Ectodermal cell (in vitro differentiated cells): ENCODE measurements at regions not wholly inside any gene's neighbourhood (a gene's known extent, or its start where the extent isn't known, plus 50 kb on each side); places are given as distances from the start of the nearest gene placed in this dataset.

Experiments used
- H3K27ac ChIP-seq: 2 replicates; pipeline ENCODE4 v1.7.0; 2013; ENCODE audit warnings: mild to moderate bottlenecking, low read depth, low read length; ENCODE audit not compliant: insufficient read depth, poor library complexity, severe bottlenecking
- H3K27me3 ChIP-seq: 2 replicates; pipeline ENCODE4 v1.7.0; 2013; ENCODE audit warnings: mild to moderate bottlenecking, low read length; ENCODE audit not compliant: insufficient read depth, control insufficient read depth, poor library complexity, severe bottlenecking
- H3K36me3 ChIP-seq: one replicate; pipeline ENCODE4 v1.7.0; 2013; ENCODE audit warnings: low read length; ENCODE audit not compliant: control insufficient read depth, insufficient read depth
- H3K4me1 ChIP-seq: one replicate; pipeline ENCODE4 v1.7.0; 2013; ENCODE audit warnings: low read length; ENCODE audit not compliant: control insufficient read depth, insufficient read depth
- H3K4me3 ChIP-seq: 2 replicates; pipeline ENCODE4 v1.7.0; 2013; ENCODE audit warnings: low read depth, low read length, control low read depth; ENCODE audit not compliant: insufficient read depth
- H3K9me3 ChIP-seq: 2 replicates; pipeline ENCODE4 v1.7.0; 2013; ENCODE audit warnings: mild to moderate bottlenecking, low read length, moderate library complexity; ENCODE audit not compliant: control insufficient read depth
- WGBS, 2 experiments: methylation state at CpG; one replicate each; pipeline ENCODE4 v1.1.7; 2013; ENCODE audit warnings: missing lambda C conversion rate in 2 of 2; 5-methylcytosine and 5-hydroxymethylcytosine counted together

GRCh38 chr10:78953799-78954297 lies 114.9 kb upstream of the ZMIZ1 start:
- Histone ChIP-seq H3K9me3 (no peaks in the 10 kb centered on the region), H3K27ac (no peak overlapping the region), H3K36me3 (no peaks in the 10 kb centered on the region), H3K27me3 (no peaks in the 10 kb centered on the region), H3K4me3 (no peak overlapping the region), H3K4me1 (no peaks in the 10 kb centered on the region)
- WGBS, 2 experiments: 94 to 96% methylated on average over 7 of the region's 7 CpGs

DNA sequence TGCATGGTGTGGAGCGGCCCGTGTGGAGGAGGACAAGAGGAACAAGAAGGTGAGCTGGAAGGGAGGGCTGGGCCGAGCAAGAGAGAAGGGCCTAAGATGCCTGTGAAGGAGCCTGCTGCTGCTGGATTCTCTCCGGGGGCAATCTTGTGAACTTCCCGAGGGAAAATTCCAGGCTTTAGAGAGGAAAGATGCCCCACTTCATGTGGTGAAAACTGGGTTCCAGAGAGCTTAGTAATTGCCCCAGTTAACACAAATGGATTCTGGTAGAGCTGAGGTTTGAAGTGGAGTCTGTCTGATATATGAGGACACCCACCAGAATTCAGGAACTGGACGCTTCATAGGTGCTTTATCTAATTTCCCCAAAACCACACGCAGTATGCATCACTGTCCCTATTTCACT lies 114.1 kb upstream of the ZMIZ1 start:
- Histone ChIP-seq H3K36me3 (no peaks in the 10 kb centered on the region), H3K27me3 (no peaks in the 10 kb centered on the region), H3K4me3 (no peak overlapping the region), H3K27ac (no peak overlapping the region), H3K4me1 (no peaks in the 10 kb centered on the region), H3K9me3 (no peaks in the 10 kb centered on the region)
- WGBS, 2 experiments: 92 to 94% methylated on average over 7 of the region's 7 CpGs

GRCh38 chr10:78955206-78955605 lies 113.6 kb upstream of the ZMIZ1 start:
- Histone ChIP-seq H3K9me3 (no peaks in the 10 kb centered on the region), H3K27ac (no peak overlapping the region), H3K4me3 (no peak overlapping the region), H3K4me1 (no peaks in the 10 kb centered on the region), H3K27me3 (no peaks in the 10 kb centered on the region), H3K36me3 (no peaks in the 10 kb centered on the region)
- 90 to 92% methylated on average over 3 of the region's 3 CpGs for WGBS, 2 experiments

DNA sequence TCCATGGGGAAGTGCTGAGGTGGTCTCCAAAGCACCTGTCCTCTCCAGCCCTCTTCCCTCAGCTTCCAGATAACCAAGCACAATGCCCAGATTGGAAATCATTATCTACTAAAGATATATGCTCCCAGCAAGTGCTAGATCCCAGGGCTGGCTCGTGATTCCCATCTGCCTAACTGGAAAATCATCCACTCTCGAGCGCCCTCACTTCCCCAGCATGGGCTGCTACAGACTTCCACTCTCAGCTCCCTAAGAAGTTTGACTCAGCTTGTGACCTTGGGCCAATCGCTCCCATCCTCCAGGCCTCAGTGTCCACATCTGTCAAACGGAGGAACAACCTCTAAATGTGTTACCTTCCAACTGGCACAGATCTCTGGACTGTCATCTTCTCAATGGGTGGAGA lies 112.4 kb upstream of the ZMIZ1 start:
- H3K4me1 ChIP-seq: peaks cover under 1% of the 10 kb centered on the region
- H3K27ac ChIP-seq: no peak overlapping the region
- WGBS, 2 experiments: 86 to 88% methylated on average over 5 of the region's 5 CpGs
- no peaks in the 10 kb centered on the region for H3K27me3 ChIP-seq
- H3K4me3 ChIP-seq: no peak overlapping the region
- H3K36me3 ChIP-seq: no peaks in the 10 kb centered on the region
- H3K9me3 ChIP-seq: no peaks in the 10 kb centered on the region

DNA sequence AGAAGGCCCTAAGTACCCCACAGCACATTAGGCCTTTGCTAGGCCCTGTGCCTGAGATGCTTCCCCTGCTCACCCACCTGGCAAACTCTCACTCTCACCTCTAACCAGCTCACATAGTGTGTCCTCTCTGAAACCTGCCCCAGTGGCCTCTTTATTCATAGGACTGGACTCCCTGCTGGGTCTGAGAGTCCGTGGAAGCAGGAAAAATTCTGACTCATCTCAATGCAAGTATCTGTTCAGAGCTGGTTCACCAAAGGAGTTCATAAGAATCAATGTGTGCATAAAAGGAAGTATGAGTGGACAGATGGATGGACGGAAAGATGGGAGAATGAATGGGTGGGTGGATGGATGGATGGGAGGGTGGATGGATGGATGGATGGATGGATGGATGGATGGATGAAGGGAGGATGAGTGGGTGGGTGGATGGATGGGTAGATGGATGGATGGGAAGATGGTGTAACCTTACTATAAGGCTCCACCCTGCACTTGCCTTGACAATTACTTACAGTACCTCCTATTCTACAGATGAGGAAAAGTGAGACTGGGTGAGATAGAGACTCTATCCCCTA lies 111.2 kb upstream of the ZMIZ1 start:
- Histone ChIP-seq H3K27me3 (no peaks in the 10 kb centered on the region), H3K9me3 (no peaks in the 10 kb centered on the region), H3K27ac (no peak overlapping the region), H3K4me3 (no peak overlapping the region), H3K36me3 (no peaks in the 10 kb centered on the region), H3K4me1 (peaks cover 5% of the 10 kb centered on the region)
- WGBS, 2 experiments: 85% methylated on average over 2 of the region's 2 CpGs

- peaks cover 12% of the 10 kb centered on the region for H3K4me1 ChIP-seq
These were observed 109.4 kb upstream of the ZMIZ1 start for GRCh38 chr10:78959217-78959923.

DNA sequence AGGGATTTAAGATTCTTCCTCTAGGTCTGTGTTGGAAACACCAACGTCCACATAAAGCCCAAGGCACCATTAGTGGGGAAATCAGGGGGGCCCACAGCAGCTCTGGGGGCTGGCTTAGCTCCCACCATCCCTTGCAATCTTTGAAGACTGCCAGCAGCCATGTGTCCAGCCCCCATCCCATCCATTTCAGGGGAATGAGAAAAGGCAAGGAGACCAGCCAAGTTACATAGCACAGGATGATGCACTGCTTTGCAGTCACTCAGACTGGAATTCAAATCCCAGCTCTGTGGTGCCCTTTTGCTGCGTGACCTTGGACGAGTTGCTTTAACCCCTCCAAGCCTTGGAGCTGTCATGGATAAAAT lies 108.9 kb upstream of the ZMIZ1 start:
- Histone ChIP-seq H3K4me3 (no peak overlapping the region), H3K27me3 (no peaks in the 10 kb centered on the region), H3K9me3 (no peaks in the 10 kb centered on the region), H3K4me1 (peaks cover 17% of the 10 kb centered on the region), H3K27ac (no peak overlapping the region), H3K36me3 (no peaks in the 10 kb centered on the region)
- WGBS, 2 experiments: 86 to 91% methylated on average over 3 of the region's 3 CpGs

More at GRCh38 chr10:78959217-78959923, 109.4 kb upstream of the ZMIZ1 start:
- H3K9me3 ChIP-seq: no peaks in the 10 kb centered on the region
- H3K27me3 ChIP-seq: no peaks in the 10 kb centered on the region
- H3K27ac ChIP-seq: no peak overlapping the region
- H3K36me3 ChIP-seq: no peaks in the 10 kb centered on the region
- no peak overlapping the region for H3K4me3 ChIP-seq
- 93 to 96% methylated on average over 10 of the region's 10 CpGs for WGBS, 2 experiments

DNA sequence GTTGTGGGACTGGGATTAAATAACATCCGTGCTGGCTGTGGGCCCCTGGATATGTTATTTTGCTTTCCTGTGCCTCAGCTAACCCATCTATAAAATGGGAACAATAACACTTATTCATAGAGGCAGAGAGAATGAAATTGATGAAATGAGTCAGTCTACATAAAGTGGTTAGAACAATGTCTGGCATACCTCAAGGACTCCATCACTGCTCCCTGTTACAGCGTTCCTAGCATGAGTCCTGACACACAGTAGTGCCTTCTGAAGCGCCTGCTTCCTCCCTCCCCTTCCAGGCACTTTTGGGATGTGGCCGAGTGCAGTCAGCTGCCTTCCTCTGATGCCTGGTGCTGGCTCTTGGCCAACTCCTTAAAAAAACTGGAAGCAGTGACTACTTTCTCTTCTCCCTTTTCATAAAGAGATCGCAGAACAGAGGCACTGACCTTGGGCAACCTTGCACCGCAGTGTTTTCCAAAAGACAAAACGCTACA lies 108.4 kb upstream of the ZMIZ1 start:
- Histone ChIP-seq H3K27me3 (no peaks in the 10 kb centered on the region), H3K4me1 (peaks cover 21% of the 10 kb centered on the region), H3K4me3 (no peak overlapping the region), H3K27ac (no peak overlapping the region), H3K9me3 (no peaks in the 10 kb centered on the region), H3K36me3 (no peaks in the 10 kb centered on the region)
- 88 to 90% methylated on average over 7 of the region's 7 CpGs for WGBS, 2 experiments

DNA sequence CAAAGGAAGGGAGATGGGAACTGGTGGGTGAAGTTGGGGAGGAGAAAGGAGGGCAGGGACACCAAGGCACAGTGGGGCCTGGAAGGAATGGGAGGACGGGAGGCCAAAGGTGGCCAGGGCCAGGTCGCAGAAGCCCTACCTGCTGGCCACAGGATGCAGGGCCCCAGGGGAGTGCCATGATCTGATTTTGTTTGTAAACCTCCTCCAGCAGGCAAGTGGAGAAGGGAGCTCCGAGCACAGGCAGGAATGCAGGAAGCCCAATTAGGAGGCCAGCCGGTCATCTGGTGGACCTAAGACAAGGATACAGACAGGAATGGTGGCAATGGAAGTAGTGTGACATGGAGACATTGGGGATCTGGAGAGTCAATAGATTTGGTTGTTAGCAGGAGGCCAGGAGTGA lies 107.0 kb upstream of the ZMIZ1 start:
- 83% methylated on average over 4 of the region's 4 CpGs for WGBS, 2 experiments
- no peaks in the 10 kb centered on the region for H3K27me3 ChIP-seq
- no peaks in the 10 kb centered on the region for H3K9me3 ChIP-seq
- H3K4me3 ChIP-seq: no peak overlapping the region
- H3K27ac ChIP-seq: no peak overlapping the region
- no peaks in the 10 kb centered on the region for H3K36me3 ChIP-seq
- peaks cover 24% of the 10 kb centered on the region for H3K4me1 ChIP-seq

DNA sequence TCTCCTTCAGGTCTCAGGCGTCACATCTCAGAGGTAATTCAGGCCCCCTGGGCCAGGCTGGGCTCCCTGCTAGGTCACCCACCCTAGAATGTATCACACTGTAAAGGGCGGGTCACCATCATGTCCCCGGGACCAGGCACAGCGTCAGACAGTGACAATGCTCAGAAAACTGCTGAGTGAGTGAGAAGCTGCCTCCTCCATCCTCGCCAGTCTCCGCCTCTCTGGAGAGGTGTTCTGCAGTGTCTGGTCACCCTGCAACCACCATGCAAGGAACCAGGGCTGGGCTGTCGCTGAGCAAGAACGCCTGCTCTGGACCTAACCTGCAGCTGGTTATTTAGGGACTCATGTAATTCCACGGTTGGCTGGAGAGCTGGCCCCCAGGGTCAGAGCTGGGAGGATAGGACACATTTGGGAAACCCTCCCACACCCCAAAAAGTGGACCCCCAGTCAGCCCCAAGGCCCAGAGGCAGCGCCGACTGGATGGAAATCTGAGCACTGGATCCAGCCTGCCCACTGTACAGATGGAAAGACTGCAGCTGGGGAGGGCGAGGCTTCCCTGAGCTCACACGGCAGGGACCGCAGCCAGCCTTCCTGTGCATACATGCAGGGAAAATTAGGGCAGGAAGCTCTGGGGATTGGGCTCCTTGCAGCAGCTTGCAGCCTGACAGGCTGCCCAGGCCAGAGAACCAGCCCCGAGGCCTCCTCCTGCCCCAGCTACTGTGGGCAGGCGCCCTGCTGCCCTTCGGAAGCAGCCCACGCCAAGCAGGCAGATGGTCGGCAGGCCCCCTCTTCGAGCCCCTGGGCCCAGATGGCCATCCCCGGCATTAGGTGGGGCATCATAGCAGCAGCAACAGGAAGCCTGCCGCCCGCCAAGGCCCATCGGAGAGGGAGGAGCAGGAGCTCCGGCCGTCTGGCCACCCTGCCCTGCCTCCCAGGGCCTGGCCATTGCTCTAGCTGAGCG lies 105.4 kb upstream of the ZMIZ1 start:
- 85% methylated on average over 27 of the region's 27 CpGs for WGBS, 2 experiments
- no peak overlapping the region for H3K27ac ChIP-seq
- H3K4me1 ChIP-seq: peaks cover 24% of the 10 kb centered on the region
- no peak overlapping the region for H3K4me3 ChIP-seq
- H3K27me3 ChIP-seq: no peaks in the 10 kb centered on the region
- H3K9me3 ChIP-seq: no peaks in the 10 kb centered on the region
- no peaks in the 10 kb centered on the region for H3K36me3 ChIP-seq
